Kidney (tissue), 13 donors: ENCODE measurements at regions not wholly inside any gene's neighbourhood (a gene's known extent, or its start where the extent isn't known, plus 50 kb on each side); places are given as distances from the start of the nearest gene placed in this dataset.
"Not testable (repeated sequence)": the region's sequence is repeated elsewhere in the genome, so short reads cannot be mapped to it uniquely, and the experiment has no call there.

ENCODE experiments used
- DNase-seq, 5 donors: peaks; one replicate each; pipeline ENCODE4 v3.0.0-alpha.2; 2013 to 2020
- FAIRE-seq: peaks from 2 replicates; lab custom pipeline; 2012; peaks lifted over from hg19 to GRCh38; lab: Jason Lieb, UNC
- H3K27ac ChIP-seq, 2 donors: one replicate each; pipeline ENCODE4 v1.7.0; 2013; ENCODE audit warnings: low read depth in 2 of 2, low read length in 2 of 2, inconsistent platforms in 1 of 2
- H3K27me3 ChIP-seq: one replicate; pipeline ENCODE4 v1.7.1; 2013; ENCODE audit warnings: low read length, inconsistent platforms; ENCODE audit not compliant: control insufficient read depth, insufficient read depth
- H3K36me3 ChIP-seq, 3 donors: one replicate each; pipeline versions ENCODE4 v1.7.0 to v1.7.1; 2013; ENCODE audit warnings: low read length in 3 of 3, control low read depth in 1 of 3, inconsistent platforms in 1 of 3; ENCODE audit not compliant: insufficient read depth in 3 of 3, control insufficient read depth in 2 of 3
- H3K4me1 ChIP-seq, 3 donors: one replicate each; pipeline versions ENCODE4 v1.7.0 to v1.7.1; 2013; ENCODE audit warnings: low read length in 3 of 3, inconsistent platforms in 1 of 3, low read depth in 1 of 3; ENCODE audit not compliant: control insufficient read depth in 2 of 3, insufficient read depth in 2 of 3
- H3K4me3 ChIP-seq, 3 donors: one replicate each; pipeline versions ENCODE4 v1.7.0 to v1.8.1; 2013; ENCODE audit warnings: low read length in 3 of 3, control low read depth in 1 of 3, inconsistent platforms in 1 of 3
- H3K9ac ChIP-seq, 3 donors: one replicate each; pipeline versions ENCODE4 v1.7.0 to v1.7.1; 2013; ENCODE audit warnings: low read length in 3 of 3, control low read depth in 1 of 3, inconsistent platforms in 1 of 3
- H3K9me3 ChIP-seq, 3 donors: one replicate each; pipeline versions ENCODE4 v1.7.0 to v1.7.1; 2013; ENCODE audit warnings: low read length in 3 of 3, control low read depth in 1 of 3, inconsistent platforms in 1 of 3; ENCODE audit not compliant: control insufficient read depth in 2 of 3, insufficient read depth in 1 of 3
- intact Hi-C: fragments of 100-400 bp; cut with DNase I; formaldehyde crosslinking; loops from one replicate; pipeline ENCODE4 v1.11.1; 2022
- TF ChIP-seq, protein P1 (sequence below): IDR thresholded peaks from 3 replicates; pipeline ENCODE4 v1.5.1; 2012; ENCODE audit warnings: mild to moderate bottlenecking, moderate library complexity, borderline replicate concordance; ENCODE audit not compliant: insufficient read depth; ENCODE audit errors: extremely low read depth
- donor health status: control.
- donor health status: control.
- donor health status: control.
- donor health status: control.
- donor health status: control.
- donor health status: DM: yes; HTN: yes; CAD: no.
- donor health status: Normal renal cell carcinoma (clear cell type).

DNA sequence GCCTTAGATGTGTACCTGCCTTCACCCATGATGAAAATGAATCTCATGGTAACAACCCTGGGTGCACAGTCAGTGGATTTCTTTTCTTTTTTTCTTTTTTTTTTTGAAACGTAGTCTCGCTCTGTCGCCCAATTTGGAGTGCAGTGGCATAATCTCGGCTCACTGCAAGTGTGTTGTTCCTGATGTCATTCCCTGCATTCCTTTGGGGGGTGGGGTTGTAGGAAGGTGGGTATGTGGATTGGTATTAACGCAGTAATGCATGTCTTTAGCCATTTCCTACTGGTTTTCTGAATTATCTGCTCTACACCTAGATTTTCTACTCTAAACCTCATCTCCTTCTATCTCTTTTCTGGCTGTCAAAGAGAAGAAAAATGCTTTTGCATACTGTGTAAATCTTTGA is 146.6 kb downstream of the RNF144B start:
- TF ChIP-seq, protein P1, sequence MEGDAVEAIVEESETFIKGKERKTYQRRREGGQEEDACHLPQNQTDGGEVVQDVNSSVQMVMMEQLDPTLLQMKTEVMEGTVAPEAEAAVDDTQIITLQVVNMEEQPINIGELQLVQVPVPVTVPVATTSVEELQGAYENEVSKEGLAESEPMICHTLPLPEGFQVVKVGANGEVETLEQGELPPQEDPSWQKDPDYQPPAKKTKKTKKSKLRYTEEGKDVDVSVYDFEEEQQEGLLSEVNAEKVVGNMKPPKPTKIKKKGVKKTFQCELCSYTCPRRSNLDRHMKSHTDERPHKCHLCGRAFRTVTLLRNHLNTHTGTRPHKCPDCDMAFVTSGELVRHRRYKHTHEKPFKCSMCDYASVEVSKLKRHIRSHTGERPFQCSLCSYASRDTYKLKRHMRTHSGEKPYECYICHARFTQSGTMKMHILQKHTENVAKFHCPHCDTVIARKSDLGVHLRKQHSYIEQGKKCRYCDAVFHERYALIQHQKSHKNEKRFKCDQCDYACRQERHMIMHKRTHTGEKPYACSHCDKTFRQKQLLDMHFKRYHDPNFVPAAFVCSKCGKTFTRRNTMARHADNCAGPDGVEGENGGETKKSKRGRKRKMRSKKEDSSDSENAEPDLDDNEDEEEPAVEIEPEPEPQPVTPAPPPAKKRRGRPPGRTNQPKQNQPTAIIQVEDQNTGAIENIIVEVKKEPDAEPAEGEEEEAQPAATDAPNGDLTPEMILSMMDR: no peak
- no peak overlapping the region for H3K9ac ChIP-seq
- no peaks in the 10 kb centered on the region for H3K9me3 ChIP-seq
- H3K4me1 ChIP-seq: no peaks in the 10 kb centered on the region
- no peak overlapping the region for H3K27ac ChIP-seq
- H3K4me3 ChIP-seq: no peak overlapping the region
- DNase-seq (peak in 3 of 5 donors; percentile 23 to 60 (median 38)), FAIRE-seq (no peak)
- no peaks in the 10 kb centered on the region for H3K36me3 ChIP-seq
- intact Hi-C loops: no loop called here
- H3K27me3 ChIP-seq: no peaks in the 10 kb centered on the region

DNA sequence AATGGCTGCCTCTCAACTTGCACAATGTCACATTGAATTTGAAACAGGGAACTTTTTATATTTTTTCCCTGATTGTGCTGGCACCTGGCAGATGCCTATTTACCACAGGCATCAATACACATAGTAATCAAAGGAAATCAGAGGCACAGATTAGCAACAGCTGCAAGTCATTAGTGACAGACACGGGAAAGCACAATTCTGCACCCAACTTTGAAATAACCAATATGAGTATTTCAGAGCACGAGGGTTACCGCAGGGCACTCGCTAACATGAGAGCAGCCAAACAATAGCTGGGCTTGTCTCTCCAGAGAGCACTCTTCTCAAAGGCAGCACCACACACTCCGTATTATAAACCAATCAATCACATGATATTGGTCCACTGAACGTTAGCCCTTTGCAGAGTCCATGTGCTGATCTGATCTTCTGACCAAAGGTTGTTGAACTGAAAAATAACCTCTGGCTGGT is 149.5 kb downstream of the RNF144B start:
- no peak for DNase-seq
- Histone ChIP-seq H3K27me3 (no peaks in the 10 kb centered on the region), H3K27ac (no peak overlapping the region), H3K36me3 (no peaks in the 10 kb centered on the region), H3K9ac (no peak overlapping the region), H3K9me3 (no peaks in the 10 kb centered on the region), H3K4me1 (no peaks in the 10 kb centered on the region), H3K4me3 (no peak overlapping the region)
- no peak for FAIRE-seq
- TF ChIP-seq, protein P1: no peak
- intact Hi-C loops: no loop called here

DNA sequence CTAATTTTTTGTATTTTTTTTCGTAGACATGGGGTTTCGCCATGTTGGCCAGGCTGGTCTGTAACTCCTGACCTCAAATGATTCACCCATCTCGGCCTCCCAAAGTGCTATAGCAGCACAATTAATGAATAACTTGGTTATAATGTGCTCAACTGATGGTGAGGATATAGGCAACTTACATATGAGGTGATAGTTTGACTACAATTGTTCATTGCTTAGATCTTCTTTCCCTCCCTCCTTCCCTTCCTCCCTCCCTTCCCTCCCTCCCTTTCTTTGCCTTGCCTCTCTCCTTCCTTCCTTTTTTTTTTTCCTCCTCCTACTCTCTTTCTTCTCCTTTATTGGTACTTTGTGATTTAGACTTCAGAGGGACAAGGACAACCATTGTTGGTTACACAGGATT is 151.2 kb downstream of the RNF144B start:
- no peak for DNase-seq
- Histone ChIP-seq H3K27ac (no peak overlapping the region), H3K9ac (no peak overlapping the region), H3K4me1 (no peaks in the 10 kb centered on the region), H3K4me3 (no peak overlapping the region), H3K27me3 (no peaks in the 10 kb centered on the region), H3K36me3 (no peaks in the 10 kb centered on the region), H3K9me3 (no peaks in the 10 kb centered on the region)
- TF ChIP-seq, protein P1: no peak
- FAIRE-seq: no peak
- intact Hi-C loops: no loop called here

DNA sequence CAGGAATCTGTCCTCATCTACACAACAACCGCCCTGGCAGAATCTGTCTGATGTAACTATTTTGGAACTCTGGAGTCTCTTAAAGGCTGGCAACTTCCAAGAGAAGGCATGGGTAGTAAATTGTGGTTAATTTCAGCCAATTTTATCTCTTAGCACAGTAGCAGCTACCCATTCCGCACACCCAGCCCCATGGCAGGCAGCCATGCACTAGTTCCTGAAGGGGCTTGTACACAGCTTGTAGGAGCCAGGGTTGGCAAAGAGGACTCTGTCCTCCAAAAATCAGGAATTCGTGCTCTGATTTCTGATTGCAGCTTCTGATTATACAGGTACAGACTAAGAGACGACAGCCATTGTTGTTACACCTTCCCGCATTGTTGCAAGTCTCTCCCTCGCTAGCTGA is 155.9 kb downstream of the RNF144B start:
- no peak for FAIRE-seq
- intact Hi-C loops: no loop called here

DNA sequence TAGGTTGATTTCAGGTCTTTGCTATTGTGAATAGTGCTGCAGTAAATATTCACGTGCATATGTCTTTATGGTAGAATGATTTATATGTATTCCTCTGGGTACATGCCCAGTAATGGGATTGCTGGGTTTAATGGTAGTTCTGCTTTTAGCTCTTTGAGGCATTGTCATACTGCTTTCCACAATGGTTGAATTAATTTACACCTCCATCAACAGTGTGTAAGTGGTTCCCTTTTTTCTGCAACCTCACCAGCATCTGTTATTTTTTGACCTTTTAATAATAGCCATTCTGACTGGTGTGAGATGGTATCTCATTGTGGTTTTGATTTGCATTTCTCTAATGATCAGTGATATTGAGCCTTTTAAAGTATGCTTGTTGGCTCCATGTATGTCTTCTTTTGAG is 158.0 kb downstream of the RNF144B start:
- FAIRE-seq, H3K4me1 ChIP-seq, intact Hi-C loops, H3K4me3 ChIP-seq, H3K36me3 ChIP-seq, DNase-seq, H3K9ac ChIP-seq, H3K27me3 ChIP-seq, H3K9me3 ChIP-seq, H3K27ac ChIP-seq: not testable (repeated sequence)

More for the DNA sequence above, 155.9 kb downstream of the RNF144B start:
- H3K4me3 ChIP-seq: no peak overlapping the region
- H3K9ac ChIP-seq: no peak overlapping the region
- H3K27ac ChIP-seq: no peak overlapping the region
- H3K36me3 ChIP-seq: no peaks in the 10 kb centered on the region
- H3K27me3 ChIP-seq: no peaks in the 10 kb centered on the region
- TF ChIP-seq, protein P1: no peak
- H3K4me1 ChIP-seq: no peaks in the 10 kb centered on the region
- H3K9me3 ChIP-seq: no peaks in the 10 kb centered on the region
- no peak for DNase-seq
